A549 (cell line): ENCODE measurements at regions not wholly inside any gene's neighbourhood (a gene's known extent, or its start where the extent isn't known, plus 50 kb on each side); places are given as distances from the start of the nearest gene placed in this dataset.

Source experiments
- ATAC-seq, 2 experiments: fragments of 200-7000 bp in 1 of 2; fragments of >200 bp in 1 of 2; cut with Nextera tagmentation in 1 of 2; cut with Tn5 transposase in 1 of 2; 3 replicates each; pipeline versions ENCODE4 v1.8.0 to v1.9.1; 2018 to 2020; ENCODE audit warnings: mild to moderate bottlenecking in 1 of 2, moderate library complexity in 1 of 2
- CTCF ChIA-PET: fragments of 300-600 bp; sonication (Branson Sonifier 250); formaldehyde crosslinking; extraction: SDS; loops from one replicate; lab custom pipeline; 2021; ENCODE audit warnings: antibody characterized with exemption, inconsistent platforms; lab: Yijun Ruan, JAX
- POLR2A ChIA-PET: fragments of 350-600 bp; formaldehyde crosslinking; extraction: SDS; loops from one replicate; lab custom pipeline; 2021; ENCODE audit warnings: antibody characterized with exemption, inconsistent platforms; lab: Yijun Ruan, JAX
- DNase-seq, 2 experiments: peaks; one replicate each; pipeline versions ENCODE4 v3.0.0 to v3.0.0-alpha.2; 2011 to 2016; ENCODE audit warnings: low read depth in 1 of 2, low spot score in 1 of 2
- FAIRE-seq: peaks from 2 replicates; lab custom pipeline; 2011; peaks lifted over from hg19 to GRCh38; lab: Jason Lieb, UNC
- H3K27ac ChIP-seq, 2 experiments: fragments of >200 bp; sonication (Bioruptor Twin); formaldehyde crosslinking; 3 replicates each; pipeline ENCODE4 v1.5.1; 2016 to 2017
- H3K4me1 ChIP-seq: fragments of >200 bp; sonication (Bioruptor Twin); formaldehyde crosslinking; 3 replicates; pipeline ENCODE4 v1.6.1; 2016
- H3K4me2 ChIP-seq: fragments of >200 bp; sonication (Bioruptor Twin); formaldehyde crosslinking; 3 replicates; pipeline ENCODE4 v1.6.1; 2016
- H3K4me3 ChIP-seq: fragments of >200 bp; sonication (Bioruptor Twin); formaldehyde crosslinking; 3 replicates; pipeline ENCODE4 v1.5.1; 2016
- H3K9me3 ChIP-seq: fragments of >200 bp; sonication (Bioruptor Twin); formaldehyde crosslinking; 3 replicates; pipeline ENCODE4 v1.6.1; 2016
- BCL3 ChIP-seq: fragments of >200 bp; sonication (Bioruptor Twin); formaldehyde crosslinking; IDR thresholded peaks from 3 replicates; pipeline ENCODE4 v1.6.1; 2016
- CBX2 ChIP-seq: fragments of 200-600 bp; sonication (generic); IDR thresholded peaks from 2 replicates; pipeline ENCODE4 v1.6.1; 2016; ENCODE audit warnings: low read depth, mild to moderate bottlenecking, borderline replicate concordance
- CEBPB ChIP-seq, 2 experiments: fragments of >200 bp in 1 of 2; sonication (Bioruptor Twin) in 1 of 2; formaldehyde crosslinking in 1 of 2; IDR thresholded peaks; 2 replicates each; pipeline ENCODE4 v1.6.1; 2012 to 2016
- CHD4 ChIP-seq: fragments of 200-600 bp; sonication (generic); IDR thresholded peaks from 2 replicates; pipeline ENCODE4 v1.6.1; 2016; ENCODE audit warnings: antibody characterized with exemption, mild to moderate bottlenecking, borderline replicate concordance
- ESRRA ChIP-seq: fragments of 150-350 bp; IDR thresholded peaks from 2 replicates; pipeline ENCODE4 v1.6.1; 2014; ENCODE audit warnings: mild to moderate bottlenecking, low read length, borderline replicate concordance
- GATA3 ChIP-seq: IDR thresholded peaks from 2 replicates; pipeline ENCODE4 v1.6.1; 2012; ENCODE audit warnings: borderline replicate concordance
- HDAC2 ChIP-seq: fragments of 200-600 bp; sonication (generic); IDR thresholded peaks from 2 replicates; pipeline ENCODE4 v1.6.1; 2016
- HEYL ChIP-seq: fragments of 250-450 bp; sonication (Bioruptor Pico); IDR thresholded peaks from 2 replicates; pipeline ENCODE4 v1.8.0; 2021; ENCODE audit warnings: mild to moderate bottlenecking, moderate library complexity
- HMGXB4 ChIP-seq: fragments of 250-450 bp; sonication (Bioruptor Pico); IDR thresholded peaks from 2 replicates; pipeline ENCODE4 v1.5.0; 2021; ENCODE audit warnings: mild to moderate bottlenecking, moderate library complexity, borderline replicate concordance
- HOXA7 ChIP-seq: fragments of 250-450 bp; sonication (Bioruptor Pico); IDR thresholded peaks from 2 replicates; pipeline ENCODE4 v1.5.0; 2020; ENCODE audit warnings: mild to moderate bottlenecking, moderate library complexity
- MAFK ChIP-seq: fragments of 450-650 bp; IDR thresholded peaks from 2 replicates; pipeline ENCODE4 v1.6.1; 2014; ENCODE audit not compliant: partially characterized antibody
- MAX ChIP-seq: IDR thresholded peaks from 2 replicates; pipeline ENCODE4 v1.6.1; 2012
- MAZ ChIP-seq: fragments of 150-350 bp; IDR thresholded peaks from 2 replicates; pipeline ENCODE4 v1.6.1; 2014; ENCODE audit warnings: antibody characterized with exemption, low read depth, low read length, borderline replicate concordance
- NR3C1 ChIP-seq: fragments of >200 bp; sonication (Bioruptor Twin); formaldehyde crosslinking; IDR thresholded peaks from 3 replicates; pipeline ENCODE4 v1.6.1; 2017
- PHF8 ChIP-seq: fragments of 200-600 bp; sonication (generic); IDR thresholded peaks from 2 replicates; pipeline ENCODE4 v1.6.1; 2016; ENCODE audit warnings: low read depth, mild to moderate bottlenecking, antibody characterized with exemption, moderate library complexity, borderline replicate concordance
- RAD21 ChIP-seq, 2 experiments: fragments of >200 bp in 1 of 2; sonication (Bioruptor Twin) in 1 of 2; formaldehyde crosslinking in 1 of 2; IDR thresholded peaks in 1 of 2; conservative IDR thresholded peaks in 1 of 2; 2 replicates in 1 of 2; 3 replicates in 1 of 2; pipeline ENCODE4 v1.6.1; 2012 to 2018; ENCODE audit warnings: inconsistent platforms in 1 of 2
- REST ChIP-seq: fragments of 200-600 bp; sonication (generic); IDR thresholded peaks from 2 replicates; pipeline ENCODE4 v1.6.1; 2016; ENCODE audit warnings: antibody characterized with exemption, mild to moderate bottlenecking, moderate library complexity
- RFX5 ChIP-seq: fragments of 450-650 bp; IDR thresholded peaks from 2 replicates; pipeline ENCODE4 v1.7.1; 2014; ENCODE audit warnings: antibody characterized with exemption, mild to moderate bottlenecking, moderate library complexity
- RNF2 ChIP-seq: fragments of 200-600 bp; sonication (generic); IDR thresholded peaks from 2 replicates; pipeline ENCODE4 v1.6.1; 2016; ENCODE audit warnings: low read depth, mild to moderate bottlenecking, antibody characterized with exemption, moderate library complexity, borderline replicate concordance
- SMC3 ChIP-seq: fragments of >200 bp; sonication (Bioruptor Twin); formaldehyde crosslinking; IDR thresholded peaks from 3 replicates; pipeline ENCODE4 v1.6.1; 2018; ENCODE audit warnings: inconsistent platforms
- TFCP2L1 ChIP-seq: fragments of 250-450 bp; sonication (Bioruptor Pico); IDR thresholded peaks from 2 replicates; pipeline ENCODE4 v1.5.0; 2021; ENCODE audit warnings: mild to moderate bottlenecking
- TP53 ChIP-seq: fragments of 250-450 bp; sonication (Bioruptor Pico); IDR thresholded peaks from 2 replicates; pipeline ENCODE4 v1.5.0; 2021; ENCODE audit warnings: mild to moderate bottlenecking, moderate library complexity
- ZC3H11A ChIP-seq: fragments of 450-650 bp; IDR thresholded peaks from 2 replicates; pipeline ENCODE4 v1.6.1; 2014; ENCODE audit warnings: antibody characterized with exemption, mild to moderate bottlenecking
- ZNF302 ChIP-seq: fragments of 250-450 bp; sonication (Bioruptor Pico); IDR thresholded peaks from 2 replicates; pipeline ENCODE4 v1.9.0; 2021; ENCODE audit warnings: inconsistent platforms, mild to moderate bottlenecking, moderate library complexity
- ZSCAN20 ChIP-seq: fragments of 250-450 bp; sonication (Bioruptor Pico); IDR thresholded peaks from 2 replicates; pipeline ENCODE4 v1.8.0; 2022; ENCODE audit warnings: mild to moderate bottlenecking, moderate library complexity
- WGBS: methylation state at CpG from one replicate; pipeline ENCODE4 v1.1.6; 2017; ENCODE audit errors: missing lambda C conversion rate; 5-methylcytosine and 5-hydroxymethylcytosine counted together

- WGBS = 69% methylated on average over 6 of the region's 6 CpGs
- DNase-seq = no peak
- Histone ChIP-seq H3K27ac (no peak overlapping the region), H3K4me2 (no peak overlapping the region), H3K9me3 (no peaks in the 10 kb centered on the region), H3K4me1 (0 out of 3 replicates have a peak, but pooled peaks cover 4% of the 10 kb centered on the region), H3K4me3 (no peak overlapping the region)
- POLR2A ChIA-PET = no interaction called here
- CTCF ChIA-PET = no interaction called here
- TF ChIP-seq HDAC2 (no peak), MAZ (no peak), TP53 (CRISPR knock-in tag) (no peak), MAX (no peak), GATA3 (no peak), PHF8 (no peak), HOXA7 (CRISPR knock-in tag) (no peak), TFCP2L1 (CRISPR knock-in tag) (no peak), BCL3 (no peak), RFX5 (no peak), RAD21 (conservative IDR thresholded peaks at IDR 0.05 in 1 of 2, IDR thresholded peaks at IDR 0.05 in 1 of 2) (no peak), HMGXB4 (CRISPR knock-in tag) (no peak), CHD4 (no peak)
- no peak for FAIRE-seq
- no peak for ATAC-seq
Observed at GRCh38 chr7:69208848-69209247, 389.4 kb upstream of the AUTS2 start.

GRCh38 chr7:69211336-69211735, 386.9 kb upstream of the AUTS2 start:
- Histone ChIP-seq H3K27ac (no peak overlapping the region), H3K4me3 (no peak overlapping the region), H3K9me3 (no peaks in the 10 kb centered on the region), H3K4me1 (0 out of 3 replicates have a peak, but pooled peaks cover 9% of the 10 kb centered on the region), H3K4me2 (no peak overlapping the region)
- 64% methylated on average over 10 of the region's 10 CpGs for WGBS
- no peak for FAIRE-seq
- ChIA-PET POLR2A (no interaction called here), CTCF (no interaction called here)
- no peak for DNase-seq
- no peak for ATAC-seq
- TF ChIP-seq HMGXB4 (CRISPR knock-in tag) (no peak), HEYL (CRISPR knock-in tag) (no peak), ZNF302 (CRISPR knock-in tag) (no peak), CBX2 (no peak), MAFK (no peak), SMC3 (no peak), ESRRA (no peak), RNF2 (no peak), CEBPB (IDR thresholded peaks at IDR 0.05) (no peak), NR3C1 (no peak), HOXA7 (CRISPR knock-in tag) (no peak), CHD4 (no peak), HDAC2 (no peak), TP53 (CRISPR knock-in tag) (no peak), ZC3H11A (no peak), ZSCAN20 (CRISPR knock-in tag) (no peak), REST (no peak)
- TF ChIP-seq, all 56 proteins: peak for 0
